GM12873 (cell line): ENCODE measurements at regions not wholly inside any gene's neighbourhood (a gene's known extent, or its start where the extent isn't known, plus 50 kb on each side); places are given as distances from the start of the nearest gene placed in this dataset.

Source experiments
- CTCF ChIP-seq: IDR thresholded peaks from 2 replicates; pipeline ENCODE4 v1.5.1; 2012; ENCODE audit warnings: low read depth, mild to moderate bottlenecking, moderate library complexity, low read length, control low read depth; ENCODE audit not compliant: insufficient read depth; ENCODE audit errors: missing control alignments

GRCh38 chr2:194545978-194546377 lies 1111.0 kb upstream of the SLC39A10 start:
- TF ChIP-seq CTCF = no peak

GRCh38 chr2:194539425-194539824 lies 1117.6 kb upstream of the SLC39A10 start:
- no peak for TF ChIP-seq CTCF

DNA sequence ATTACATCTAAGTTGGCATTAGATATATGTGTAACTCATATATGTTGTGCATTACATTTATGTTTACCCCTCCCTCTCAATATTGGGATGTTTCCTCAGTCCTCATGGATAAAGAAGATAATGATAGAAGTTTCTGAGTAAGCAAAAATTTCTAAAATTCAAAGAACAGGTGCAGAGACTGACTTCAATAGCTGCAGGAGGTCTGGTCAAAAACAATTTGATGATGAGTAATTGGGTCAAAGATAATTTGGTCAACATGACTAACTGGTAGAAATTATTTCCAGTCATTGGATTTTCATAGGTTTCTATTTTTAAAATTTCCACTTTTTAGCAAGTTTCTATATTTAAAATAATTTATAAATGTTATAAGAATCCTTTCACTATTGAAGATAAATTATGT lies 1130.9 kb upstream of the SLC39A10 start:
- no peak for TF ChIP-seq CTCF

GRCh38 chr2:194514281-194514680 lies 1142.7 kb upstream of the SLC39A10 start:
- no peak for TF ChIP-seq CTCF

- no peak for TF ChIP-seq CTCF
These were observed 1162.0 kb upstream of the SLC39A10 start for GRCh38 chr2:194495046-194495445.

DNA sequence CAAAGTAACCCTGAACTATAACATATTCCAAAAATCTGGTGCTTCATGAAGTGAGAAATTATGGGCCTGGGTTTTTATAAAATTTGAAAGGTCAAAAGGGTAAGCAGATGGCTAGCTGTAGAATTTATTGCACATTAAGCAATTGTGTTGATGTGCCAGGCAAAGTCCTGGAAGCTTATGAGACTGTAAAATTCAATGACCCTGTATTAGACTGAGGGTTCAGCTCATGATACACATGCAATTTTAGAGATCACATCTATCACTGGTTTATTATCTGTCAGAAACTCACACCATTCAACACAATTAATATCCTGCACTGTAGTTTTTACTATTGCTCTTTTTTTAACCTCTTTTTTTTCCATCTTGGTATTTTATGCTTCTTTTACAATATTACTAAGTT lies 1162.6 kb upstream of the SLC39A10 start:
- TF ChIP-seq CTCF = no peak

DNA sequence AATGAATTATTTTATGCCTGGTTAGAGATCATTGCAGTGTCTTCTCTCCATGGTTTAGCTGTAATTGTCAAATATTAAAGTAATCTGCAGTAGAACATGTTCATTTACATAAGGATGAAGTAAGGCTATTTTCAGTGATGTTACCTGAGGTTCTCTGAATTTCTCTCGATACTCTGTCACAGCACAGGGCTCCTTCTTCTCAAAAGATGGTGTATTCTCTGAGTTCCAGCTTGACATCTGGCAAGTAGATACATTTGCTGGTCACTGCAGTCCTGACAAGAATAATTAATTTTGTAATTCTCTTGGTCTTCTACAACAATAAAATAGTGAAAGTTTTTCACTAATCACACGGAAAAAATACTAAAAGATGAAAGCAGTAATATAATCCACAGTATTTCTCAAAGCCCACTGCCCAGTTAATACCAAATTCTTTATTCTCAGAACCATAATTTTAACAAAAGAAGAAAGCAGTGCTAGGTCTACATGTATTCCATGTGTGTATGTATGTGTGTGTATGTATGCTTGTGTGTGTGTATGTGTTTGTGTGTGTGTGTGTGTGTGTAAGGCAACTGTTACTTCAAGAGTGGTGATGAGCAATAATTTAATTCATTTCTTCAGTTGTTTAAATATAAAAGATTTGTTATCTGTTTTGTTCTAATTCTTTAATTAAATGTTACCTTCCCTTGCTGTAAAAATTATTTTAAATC lies 1165.5 kb upstream of the SLC39A10 start:
- TF ChIP-seq CTCF = no peak

- TF ChIP-seq CTCF = no peak
These were observed 1170.7 kb upstream of the SLC39A10 start for GRCh38 chr2:194486326-194486725.
